GM12892 (cell line): ENCODE measurements at regions not wholly inside any gene's neighbourhood (a gene's known extent, or its start where the extent isn't known, plus 50 kb on each side); places are given as distances from the start of the nearest gene placed in this dataset.

Experiments
- DNase-seq: peaks from one replicate; pipeline ENCODE4 v3.0.0; 2011; ENCODE audit not compliant: insufficient read length
- FAIRE-seq: peaks from 2 replicates; lab custom pipeline; 2011; peaks lifted over from hg19 to GRCh38; lab: Jason Lieb, UNC
- POLR2A ChIP-seq: IDR thresholded peaks from 2 replicates; pipeline ENCODE4 v1.6.1; 2011; ENCODE audit warnings: low read depth, low read length, control low read depth
- POLR2AphosphoS5 ChIP-seq: IDR thresholded peaks from 2 replicates; pipeline ENCODE4 v1.6.1; 2011; ENCODE audit warnings: low read depth, low read length, control low read depth
- TAF1 ChIP-seq: IDR thresholded peaks from 2 replicates; pipeline ENCODE4 v1.6.1; 2011; ENCODE audit warnings: low read depth, mild to moderate bottlenecking, control low read depth, low read length, borderline replicate concordance

DNA sequence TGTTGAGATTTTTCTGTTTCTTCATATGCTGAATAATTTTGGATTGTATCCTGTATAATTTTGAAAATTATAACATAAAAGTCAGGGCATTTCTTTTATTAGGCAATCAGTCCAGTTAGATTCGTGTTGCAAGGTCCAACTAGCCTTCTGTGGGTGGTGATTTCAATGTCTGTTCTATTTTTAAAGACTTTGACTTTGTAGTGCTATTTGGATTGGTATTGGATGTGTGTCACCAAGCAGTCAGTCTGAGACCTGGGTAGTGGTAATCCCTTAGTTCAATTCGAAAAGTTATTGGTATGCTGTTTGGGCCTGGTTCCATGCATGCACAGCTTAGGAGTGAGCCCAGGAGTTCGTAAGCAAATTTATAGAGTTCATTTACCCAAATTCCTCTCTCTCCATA is 82.2 kb downstream of the EPDR1 start:
- no peak for DNase-seq
- TF ChIP-seq TAF1 (no peak), POLR2A (no peak), POLR2AphosphoS5 (no peak)
- FAIRE-seq, result no peak

DNA sequence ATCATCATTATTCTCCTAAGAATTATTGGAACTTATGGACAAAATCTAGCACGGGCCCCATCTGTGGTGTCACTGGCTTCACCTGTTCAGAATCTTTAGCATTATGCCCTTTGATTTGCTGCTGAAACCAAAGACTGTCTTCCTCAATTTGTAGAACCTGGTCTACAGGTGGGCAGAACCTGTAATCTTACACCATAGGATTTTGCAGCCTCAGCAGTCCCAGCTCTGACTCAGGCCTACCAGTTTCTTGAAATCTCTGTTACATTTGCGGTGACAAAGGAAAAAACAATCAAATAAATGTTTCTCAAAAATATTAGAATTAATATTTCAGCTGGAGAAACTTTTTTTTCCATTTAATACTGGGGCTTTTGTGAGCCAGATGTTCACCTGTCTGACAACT is 86.1 kb downstream of the EPDR1 start:
- TF ChIP-seq POLR2AphosphoS5, result no peak
- no peak for TF ChIP-seq POLR2A
- no peak for TF ChIP-seq TAF1
- DNase-seq (no peak), FAIRE-seq (no peak)

DNA sequence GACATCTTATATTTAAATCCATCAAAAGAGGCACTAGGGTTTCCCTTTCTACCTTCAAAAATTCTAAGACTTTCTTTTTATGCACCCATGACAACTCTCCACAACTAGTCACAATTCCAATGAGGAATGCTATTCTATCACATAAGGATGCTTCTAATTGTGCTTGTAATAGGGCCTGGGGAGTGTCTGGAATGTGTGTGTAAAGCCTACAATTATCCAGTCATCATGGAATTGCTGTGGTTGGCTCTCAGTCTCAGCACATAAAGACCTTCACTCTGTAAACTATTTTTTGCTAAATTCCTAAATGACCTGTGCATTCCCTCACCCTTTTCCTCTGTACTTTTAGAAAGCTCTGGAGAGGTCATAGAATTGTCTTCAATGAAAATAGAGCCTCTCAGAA is 86.7 kb downstream of the EPDR1 start:
- DNase-seq (no peak), FAIRE-seq (no peak)
- no peak for TF ChIP-seq TAF1
- no peak for TF ChIP-seq POLR2AphosphoS5
- TF ChIP-seq POLR2A, result no peak

DNA sequence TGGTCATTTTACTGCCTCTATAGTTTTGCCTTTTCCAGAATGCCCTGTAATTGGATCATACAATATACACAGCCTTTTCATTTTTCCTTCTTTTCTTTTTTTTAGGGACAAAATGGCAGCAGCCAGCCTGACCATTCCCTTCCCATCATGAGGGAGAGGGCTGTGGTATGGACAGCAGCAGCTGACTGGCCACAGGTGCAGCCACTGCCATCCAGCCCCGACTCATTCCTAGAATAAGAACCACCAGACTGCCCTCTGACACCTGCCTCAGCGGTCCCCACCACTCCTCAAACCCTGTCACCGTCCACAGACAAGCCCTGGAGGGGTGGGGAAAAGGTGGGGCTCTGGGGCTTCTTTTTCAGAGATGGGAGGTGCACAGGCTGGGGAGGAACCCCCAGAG is 92.8 kb downstream of the EPDR1 start:
- TF ChIP-seq POLR2AphosphoS5 (no peak), POLR2A (no peak), TAF1 (no peak)
- DNase-seq, result no peak
- FAIRE-seq, result no peak

GRCh38 chr7:38016567-38016966 is 96.1 kb downstream of the EPDR1 start:
- no peak for FAIRE-seq
- DNase-seq, result no peak
- no peak for TF ChIP-seq TAF1
- no peak for TF ChIP-seq POLR2AphosphoS5
- TF ChIP-seq POLR2A, result no peak

DNA sequence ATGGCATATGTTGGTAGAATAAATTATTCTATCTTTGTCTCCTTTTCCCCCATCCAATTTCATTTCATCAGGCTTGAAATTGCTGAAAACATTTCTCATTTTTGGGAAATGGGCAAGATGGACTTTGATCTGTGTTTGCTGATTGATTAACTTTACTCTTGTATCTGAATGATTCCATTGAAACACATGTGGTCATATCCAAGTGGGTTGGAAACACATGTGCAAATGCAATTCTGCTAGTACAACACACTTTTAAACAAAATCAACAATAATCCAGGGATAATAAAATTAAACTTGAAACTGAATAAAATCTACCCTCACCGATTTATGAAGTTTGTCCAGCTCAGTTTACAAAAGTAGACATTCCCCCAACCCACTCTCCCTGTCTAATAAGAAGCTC is 96.9 kb downstream of the EPDR1 start:
- TF ChIP-seq POLR2A, result no peak
- no peak for TF ChIP-seq TAF1
- TF ChIP-seq POLR2AphosphoS5, result no peak
- DNase-seq (no peak), FAIRE-seq (no peak)

- TF ChIP-seq TAF1, result no peak
- no peak for FAIRE-seq
- no peak for DNase-seq
These were observed 99.8 kb downstream of the EPDR1 start for GRCh38 chr7:38020121-38020785.

GRCh38 chr7:38021892-38022291 is 101.5 kb downstream of the EPDR1 start:
- FAIRE-seq (no peak), DNase-seq (no peak)
- TF ChIP-seq POLR2AphosphoS5, result no peak
- no peak for TF ChIP-seq TAF1
- no peak for TF ChIP-seq POLR2A

DNA sequence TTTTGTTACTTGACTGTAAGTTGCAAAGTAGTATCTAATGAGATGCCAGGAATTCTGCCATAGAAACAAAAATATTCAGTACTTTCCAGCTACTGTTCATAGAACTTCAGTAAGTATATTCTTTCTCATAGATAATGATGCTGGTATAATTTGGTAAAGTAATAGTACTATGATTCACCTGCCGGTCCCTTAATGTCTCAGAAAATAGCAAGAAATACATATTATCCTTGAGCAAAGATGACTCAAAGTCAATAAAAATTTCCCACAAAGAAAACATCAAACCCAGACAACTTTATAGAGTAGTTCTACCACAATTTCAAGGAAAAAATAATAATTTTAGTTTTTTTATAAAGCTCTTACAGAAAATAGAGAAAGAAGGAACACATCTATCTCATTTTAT is 105.4 kb downstream of the EPDR1 start:
- DNase-seq (no peak), FAIRE-seq (no peak)
- TF ChIP-seq TAF1 (no peak), POLR2AphosphoS5 (no peak), POLR2A (no peak)

GRCh38 chr7:38027884-38028455 is 107.5 kb downstream of the EPDR1 start:
- no peak for DNase-seq
- no peak for FAIRE-seq
- TF ChIP-seq TAF1 (no peak), POLR2AphosphoS5 (no peak), POLR2A (no peak)

- DNase-seq, result no peak
- no peak for FAIRE-seq
- no peak for TF ChIP-seq POLR2AphosphoS5
- TF ChIP-seq POLR2A, result no peak
- TF ChIP-seq TAF1, result no peak
These were observed 113.8 kb downstream of the EPDR1 start for GRCh38 chr7:38034062-38034908.

DNA sequence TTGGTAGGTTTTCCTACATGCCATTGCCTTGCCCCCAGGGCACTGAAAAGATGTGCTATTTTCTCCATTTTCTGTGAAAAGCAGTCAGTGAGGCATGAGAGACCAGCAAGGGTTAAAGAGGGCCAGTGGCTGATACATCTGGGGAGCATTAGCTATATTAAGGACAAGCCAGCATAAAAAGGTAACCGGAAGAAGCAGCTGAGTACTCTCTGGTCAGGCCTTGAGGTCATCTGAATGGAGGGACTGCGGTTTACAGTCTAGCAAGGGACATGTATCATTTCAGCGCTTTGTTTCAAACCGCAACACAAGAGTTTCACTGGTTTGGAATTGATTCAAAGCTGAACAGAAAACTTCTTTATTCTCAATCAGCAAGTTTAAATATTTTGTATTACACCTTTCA is 120.4 kb downstream of the EPDR1 start:
- TF ChIP-seq POLR2A (no peak), TAF1 (no peak), POLR2AphosphoS5 (no peak)
- DNase-seq (no peak), FAIRE-seq (no peak)
